NCI-H82 (cell line): ENCODE measurements at regions not wholly inside any gene's neighbourhood (a gene's known extent, or its start where the extent isn't known, plus 50 kb on each side); places are given as distances from the start of the nearest gene placed in this dataset.
"Not testable (repeated sequence)": the region's sequence is repeated elsewhere in the genome, so short reads cannot be mapped to it uniquely, and the experiment has no call there.

Experiments
- DNase-seq: peaks from one replicate; lab custom pipeline; 2025; lab: John Stamatoyannopoulos, UW

- DNase-seq = not testable (repeated sequence)
Observed at GRCh38 chr7:9919-10318, 182.5 kb upstream of the FAM20C start.

GRCh38 chr7:32565-33280 is 159.6 kb upstream of the FAM20C start:
- DNase-seq = not testable (repeated sequence)

GRCh38 chr7:35121-35541 is 157.2 kb upstream of the FAM20C start:
- DNase-seq = not testable (repeated sequence)

- DNase-seq = not testable (repeated sequence)
Observed at GRCh38 chr7:36539-36938, 155.8 kb upstream of the FAM20C start.

- DNase-seq = not testable (repeated sequence)
Observed at GRCh38 chr7:37656-38055, 154.7 kb upstream of the FAM20C start.

- DNase-seq = not testable (repeated sequence)
Observed at GRCh38 chr7:38444-38843, 153.9 kb upstream of the FAM20C start.

- not testable (repeated sequence) for DNase-seq
Observed at GRCh38 chr7:39984-40740, 152.2 kb upstream of the FAM20C start.

- DNase-seq = no peak
Observed at GRCh38 chr7:40799-41750, 151.3 kb upstream of the FAM20C start.

- DNase-seq = no peak
Observed at GRCh38 chr7:41917-42565, 150.3 kb upstream of the FAM20C start.

GRCh38 chr7:43791-44540 is 148.4 kb upstream of the FAM20C start:
- no peak for DNase-seq

GRCh38 chr7:44541-44896 is 147.9 kb upstream of the FAM20C start:
- no peak for DNase-seq

- no peak for DNase-seq
Observed at GRCh38 chr7:45106-46090, 147.0 kb upstream of the FAM20C start.

- DNase-seq = no peak
Observed at GRCh38 chr7:46123-46829, 146.1 kb upstream of the FAM20C start.

GRCh38 chr7:46830-47140 is 145.6 kb upstream of the FAM20C start:
- no peak for DNase-seq

- DNase-seq = no peak
Observed at GRCh38 chr7:51456-52068, 140.8 kb upstream of the FAM20C start.

- DNase-seq = no peak
Observed at GRCh38 chr7:52100-52499, 140.3 kb upstream of the FAM20C start.

GRCh38 chr7:53531-53930 is 138.8 kb upstream of the FAM20C start:
- DNase-seq = no peak

GRCh38 chr7:54615-55014 is 137.8 kb upstream of the FAM20C start:
- no peak for DNase-seq

GRCh38 chr7:55690-56248 is 136.6 kb upstream of the FAM20C start:
- no peak for DNase-seq
